ENCODE measurements at regions not wholly inside any gene's neighbourhood (a gene's known extent, or its start where the extent isn't known, plus 50 kb on each side); places are given as distances from the start of the nearest gene placed in this dataset.
A peak's percentile ranks its signal among the peaks of the same experiment; 100 is the strongest.

DNA sequence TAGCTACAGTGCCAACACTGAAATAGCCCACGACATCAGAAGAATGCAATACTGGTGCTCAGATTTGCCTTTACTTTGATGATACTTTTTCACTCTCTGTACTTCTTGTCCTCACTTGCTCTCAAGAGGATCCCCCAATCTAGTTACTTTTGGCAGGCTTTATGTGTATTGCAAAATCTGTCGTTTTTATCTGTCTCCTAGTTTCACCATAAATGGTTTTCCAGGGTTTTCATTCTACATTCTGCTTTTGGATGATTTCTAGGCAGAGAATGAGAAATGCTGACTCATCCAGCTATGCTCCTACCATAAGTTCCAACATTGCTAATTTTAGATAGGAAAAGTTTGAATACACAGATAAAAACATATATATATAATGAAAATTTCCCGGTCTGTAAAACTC lies 659.5 kb upstream of the NRG3 start:
- no peak for ATAC-seq
- no peaks in the 10 kb centered on the region for H3K79me2 ChIP-seq (ENCODE audit: insufficient read depth, low read length)
- H3K9me3 ChIP-seq (ENCODE audit: low read length): peaks cover 63% of the 10 kb centered on the region
- BruUV-seq (replicated peaks): no TSS peak
- in situ Hi-C loops (cut with HindIII; ENCODE audit: extremely low pct_ligation_motif_present, low pct_unique_long_range_greater_than_20kb) (no loop called here), intact Hi-C loops (cut with micrococcal nuclease; ENCODE audit: unreplicated experiment) (no loop called here)
- peak in 1 of 2 experiments; percentile 54; a peak in 2 of 4 replicates for TF ChIP-seq MAFK (conservative IDR thresholded peaks at IDR 0.05 in 1 of 2, IDR thresholded peaks at IDR 0.05 in 1 of 2; ENCODE audit: low read length in 2 of 2)
- peak; percentile 41 for TF ChIP-seq MAFF (IDR thresholded peaks at IDR 0.05; ENCODE audit: low read depth, low read length)
- no peak for TF ChIP-seq RFX5 (IDR thresholded peaks at IDR 0.05; ENCODE audit: low read depth, low read length)
- peak; percentile 51 for TF ChIP-seq NFE2L2 (IDR thresholded peaks at IDR 0.05; ENCODE audit: low read length)
- no peak for TF ChIP-seq EP300 (IDR thresholded peaks at IDR 0.05; ENCODE audit: low read depth in 2 of 2, low read length in 2 of 2)
- no peak for TF ChIP-seq EP300 (CRISPR knock-in tag; IDR thresholded peaks at IDR 0.05; ENCODE audit: borderline replicate concordance)
- no peak for TF ChIP-seq THAP11 (CRISPR knock-in tag; IDR thresholded peaks at IDR 0.05)
- no peak for TF ChIP-seq MEF2D (CRISPR knock-in tag; IDR thresholded peaks at IDR 0.05)
- TF ChIP-seq FOXK2 (IDR thresholded peaks at IDR 0.05): no peak
- H3K27me3 ChIP-seq (ENCODE audit: control insufficient read depth in 1 of 2, insufficient read depth in 2 of 2, low read length in 2 of 2): no peaks in the 10 kb centered on the region; a peak in 1 of 5 replicates
- CTCF ChIA-PET (ENCODE audit: low intra/inter-chr PET ratio, low total read pairs): no interaction called here
- no peak overlapping the region for H3K9ac ChIP-seq (ENCODE audit: insufficient read depth, low read depth, low read length)
- no peak overlapping the region for H3K4me2 ChIP-seq (ENCODE audit: low read depth, low read length)
- DNase-seq (ENCODE audit: low spot score): no peak
- FAIRE-seq: no peak
- no peaks in the 10 kb centered on the region for H4K20me1 ChIP-seq (ENCODE audit: insufficient read depth, low read length)
- 9% methylated on average over 3 of the region's 3 CpGs for WGBS (ENCODE audit: low lambda C conversion rate)
- H3K4me1 ChIP-seq (ENCODE audit: insufficient read depth, low read length): no peaks in the 10 kb centered on the region
- no peak overlapping the region for H2AFZ ChIP-seq (ENCODE audit: low read length)
- POLR2A ChIA-PET: no interaction called here
- no peaks in the 10 kb centered on the region for H3K36me3 ChIP-seq (replicated peaks in 1 of 2; ENCODE audit: control insufficient read depth in 1 of 2, insufficient read depth in 2 of 2, low read length in 2 of 2)
- no peak overlapping the region for H3K4me3 ChIP-seq (replicated peaks in 1 of 3; ENCODE audit: insufficient read depth in 1 of 3, low read depth in 2 of 3, low read length in 3 of 3)
- H3K27ac ChIP-seq (ENCODE audit: extremely low read length, insufficient read depth, low read length): no peak overlapping the region

DNA sequence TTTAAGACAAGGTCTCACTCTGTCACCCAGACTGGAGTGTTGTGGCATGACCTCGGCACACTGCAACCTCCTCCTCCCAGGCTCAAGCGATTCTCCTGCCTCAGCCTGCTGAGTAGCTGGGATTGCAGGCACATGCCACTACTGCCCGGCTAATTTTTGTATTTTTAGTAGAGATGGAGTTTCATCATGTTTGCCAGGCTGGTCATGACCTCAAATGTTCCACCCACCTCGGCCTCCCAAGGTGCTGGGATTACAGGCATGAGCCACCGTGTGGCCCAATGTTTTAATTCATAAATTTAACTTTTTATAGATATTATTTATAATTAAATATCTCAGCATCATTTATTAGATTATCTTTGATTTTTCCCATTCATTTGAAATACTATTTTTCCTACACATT lies 658.0 kb upstream of the NRG3 start:
- no peak overlapping the region for H2AFZ ChIP-seq (ENCODE audit: low read length)
- peaks cover 65% of the 10 kb centered on the region for H3K9me3 ChIP-seq (ENCODE audit: low read length)
- no peak overlapping the region for H3K4me2 ChIP-seq (ENCODE audit: low read depth, low read length)
- no peaks in the 10 kb centered on the region for H3K36me3 ChIP-seq (replicated peaks in 1 of 2; ENCODE audit: control insufficient read depth in 1 of 2, insufficient read depth in 2 of 2, low read length in 2 of 2)
- TF ChIP-seq CC2D1A (CRISPR knock-in tag; IDR thresholded peaks at IDR 0.05): no peak
- TF ChIP-seq, protein P1, sequence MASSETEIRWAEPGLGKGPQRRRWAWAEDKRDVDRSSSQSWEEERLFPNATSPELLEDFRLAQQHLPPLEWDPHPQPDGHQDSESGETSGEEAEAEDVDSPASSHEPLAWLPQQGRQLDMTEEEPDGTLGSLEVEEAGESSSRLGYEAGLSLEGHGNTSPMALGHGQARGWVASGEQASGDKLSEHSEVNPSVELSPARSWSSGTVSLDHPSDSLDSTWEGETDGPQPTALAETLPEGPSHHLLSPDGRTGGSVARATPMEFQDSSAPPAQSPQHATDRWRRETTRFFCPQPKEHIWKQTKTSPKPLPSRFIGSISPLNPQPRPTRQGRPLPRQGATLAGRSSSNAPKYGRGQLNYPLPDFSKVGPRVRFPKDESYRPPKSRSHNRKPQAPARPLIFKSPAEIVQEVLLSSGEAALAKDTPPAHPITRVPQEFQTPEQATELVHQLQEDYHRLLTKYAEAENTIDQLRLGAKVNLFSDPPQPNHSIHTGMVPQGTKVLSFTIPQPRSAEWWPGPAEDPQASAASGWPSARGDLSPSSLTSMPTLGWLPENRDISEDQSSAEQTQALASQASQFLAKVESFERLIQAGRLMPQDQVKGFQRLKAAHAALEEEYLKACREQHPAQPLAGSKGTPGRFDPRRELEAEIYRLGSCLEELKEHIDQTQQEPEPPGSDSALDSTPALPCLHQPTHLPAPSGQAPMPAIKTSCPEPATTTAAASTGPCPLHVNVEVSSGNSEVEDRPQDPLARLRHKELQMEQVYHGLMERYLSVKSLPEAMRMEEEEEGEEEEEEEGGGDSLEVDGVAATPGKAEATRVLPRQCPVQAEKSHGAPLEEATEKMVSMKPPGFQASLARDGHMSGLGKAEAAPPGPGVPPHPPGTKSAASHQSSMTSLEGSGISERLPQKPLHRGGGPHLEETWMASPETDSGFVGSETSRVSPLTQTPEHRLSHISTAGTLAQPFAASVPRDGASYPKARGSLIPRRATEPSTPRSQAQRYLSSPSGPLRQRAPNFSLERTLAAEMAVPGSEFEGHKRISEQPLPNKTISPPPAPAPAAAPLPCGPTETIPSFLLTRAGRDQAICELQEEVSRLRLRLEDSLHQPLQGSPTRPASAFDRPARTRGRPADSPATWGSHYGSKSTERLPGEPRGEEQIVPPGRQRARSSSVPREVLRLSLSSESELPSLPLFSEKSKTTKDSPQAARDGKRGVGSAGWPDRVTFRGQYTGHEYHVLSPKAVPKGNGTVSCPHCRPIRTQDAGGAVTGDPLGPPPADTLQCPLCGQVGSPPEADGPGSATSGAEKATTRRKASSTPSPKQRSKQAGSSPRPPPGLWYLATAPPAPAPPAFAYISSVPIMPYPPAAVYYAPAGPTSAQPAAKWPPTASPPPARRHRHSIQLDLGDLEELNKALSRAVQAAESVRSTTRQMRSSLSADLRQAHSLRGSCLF (CRISPR knock-in tag; IDR thresholded peaks at IDR 0.05; ENCODE audit: borderline replicate concordance): no peak
- TF ChIP-seq ZNF598 (CRISPR knock-in tag; IDR thresholded peaks at IDR 0.05; ENCODE audit: borderline replicate concordance): no peak
- TF ChIP-seq POLR2G (IDR thresholded peaks at IDR 0.05; ENCODE audit: low read depth, low read length): no peak
- intact Hi-C loops (cut with micrococcal nuclease; ENCODE audit: unreplicated experiment): no loop called here
- H3K4me1 ChIP-seq (ENCODE audit: insufficient read depth, low read length): no peaks in the 10 kb centered on the region
- H3K79me2 ChIP-seq (ENCODE audit: insufficient read depth, low read length): no peaks in the 10 kb centered on the region
- BruUV-seq (replicated peaks): no TSS peak
- no peak for ATAC-seq
- no peaks in the 10 kb centered on the region for H4K20me1 ChIP-seq (ENCODE audit: insufficient read depth, low read length)
- POLR2A ChIA-PET: no interaction called here
- FAIRE-seq: no peak
- 8% methylated on average over 5 of the region's 5 CpGs for WGBS (ENCODE audit: low lambda C conversion rate)
- no peak overlapping the region for H3K4me3 ChIP-seq (replicated peaks in 1 of 3; ENCODE audit: insufficient read depth in 1 of 3, low read depth in 2 of 3, low read length in 3 of 3)
- no peak for DNase-seq (ENCODE audit: low spot score)
- H3K9ac ChIP-seq (ENCODE audit: insufficient read depth, low read depth, low read length): no peak overlapping the region
- H3K27ac ChIP-seq (ENCODE audit: extremely low read length, insufficient read depth, low read length): no peak overlapping the region
- in situ Hi-C loops (cut with HindIII; ENCODE audit: extremely low pct_ligation_motif_present, low pct_unique_long_range_greater_than_20kb): no loop called here
- no peaks in the 10 kb centered on the region; a peak in 1 of 5 replicates for H3K27me3 ChIP-seq (ENCODE audit: control insufficient read depth in 1 of 2, insufficient read depth in 2 of 2, low read length in 2 of 2)
- CTCF ChIA-PET (ENCODE audit: low intra/inter-chr PET ratio, low total read pairs): no interaction called here

Data from HepG2 (cell line).